OCI-LY1 (cell line): ENCODE measurements at regions not wholly inside any gene's neighbourhood (a gene's known extent, or its start where the extent isn't known, plus 50 kb on each side); places are given as distances from the start of the nearest gene placed in this dataset.

Source experiments
- H2AFZ ChIP-seq: fragments of 200-600 bp; sonication (generic), shearing (Covaris generic); 2 replicates; pipeline ENCODE4 v1.6.0; 2014; ENCODE audit warnings: antibody characterized with exemption, mild to moderate bottlenecking, low read length
- H3F3A ChIP-seq: fragments of 200-600 bp; sonication (generic), shearing (Covaris generic); 2 replicates; pipeline ENCODE4 v1.6.0; 2014; ENCODE audit warnings: mild to moderate bottlenecking, antibody characterized with exemption, low read length, moderate library complexity; ENCODE audit not compliant: insufficient read depth
- H3K27ac ChIP-seq: fragments of 200-600 bp; sonication (generic); 2 replicates; pipeline ENCODE4 v1.5.1; 2014; ENCODE audit warnings: low read length, mixed run types, mild to moderate bottlenecking, low read depth; ENCODE audit not compliant: poor library complexity, severe bottlenecking
- H3K27me3 ChIP-seq: fragments of 200-600 bp; sonication (generic); 2 replicates; pipeline ENCODE4 v1.6.0; 2014; ENCODE audit warnings: antibody characterized with exemption, mild to moderate bottlenecking, low read length, moderate library complexity; ENCODE audit not compliant: insufficient read depth
- H3K36me3 ChIP-seq: fragments of 200-600 bp; sonication (generic); 2 replicates; pipeline ENCODE4 v1.6.1; 2014; ENCODE audit warnings: mild to moderate bottlenecking, antibody characterized with exemption, low read length, moderate library complexity, mixed read lengths; ENCODE audit not compliant: insufficient read depth
- H3K4me1 ChIP-seq: fragments of 200-600 bp; sonication (generic); 2 replicates; pipeline ENCODE4 v1.5.1; 2014; ENCODE audit warnings: mild to moderate bottlenecking, low read length, moderate library complexity; ENCODE audit not compliant: insufficient read depth, severe bottlenecking
- H3K4me2 ChIP-seq: fragments of 200-600 bp; sonication (generic), shearing (Covaris generic); 2 replicates; pipeline ENCODE4 v1.6.1; 2014; ENCODE audit warnings: low read length
- H3K4me3 ChIP-seq: fragments of 200-600 bp; sonication (generic); 2 replicates; pipeline ENCODE4 v1.5.1; 2014; ENCODE audit warnings: low read length, low read depth, mild to moderate bottlenecking, mixed read lengths; ENCODE audit not compliant: poor library complexity, severe bottlenecking
- H3K79me2 ChIP-seq: fragments of 200-600 bp; shearing (Covaris generic); 2 replicates; pipeline ENCODE4 v1.6.1; 2016; ENCODE audit warnings: mixed run types, low read length, mixed read lengths; ENCODE audit not compliant: insufficient read depth
- H3K9ac ChIP-seq: fragments of 200-600 bp; sonication (generic), shearing (Covaris generic); 2 replicates; pipeline ENCODE4 v1.6.1; 2014; ENCODE audit warnings: mild to moderate bottlenecking, low read length, mixed read lengths
- H3K9me2 ChIP-seq: fragments of 200-600 bp; sonication (generic), shearing (Covaris generic); 2 replicates; pipeline ENCODE4 v1.6.1; 2014; ENCODE audit warnings: low read depth, mild to moderate bottlenecking, low read length, mixed read lengths
- H3K9me3 ChIP-seq: fragments of 200-600 bp; shearing (Covaris generic); 2 replicates; pipeline ENCODE4 v1.6.1; 2014; ENCODE audit warnings: low read length, mixed read lengths
- H4K20me1 ChIP-seq: fragments of 200-600 bp; sonication (generic), shearing (Covaris generic); 2 replicates; pipeline ENCODE4 v1.6.0; 2016; ENCODE audit warnings: mild to moderate bottlenecking, low read length; ENCODE audit not compliant: insufficient read depth
- EZH2 ChIP-seq: fragments of 200-600 bp; sonication (generic), shearing (Covaris generic); IDR thresholded peaks from 2 replicates; pipeline ENCODE4 v1.8.0; 2017; ENCODE audit warnings: borderline replicate concordance, mixed run types, mild to moderate bottlenecking, antibody characterized with exemption, low read length, moderate library complexity, mixed read lengths
- TF ChIP-seq, protein P1 (sequence below): fragments of 200-600 bp; sonication (generic), shearing (Covaris generic); IDR thresholded peaks from 2 replicates; pipeline ENCODE4 v1.5.1; 2017; ENCODE audit warnings: mild to moderate bottlenecking, antibody characterized with exemption, low read length, moderate library complexity, mixed read lengths

DNA sequence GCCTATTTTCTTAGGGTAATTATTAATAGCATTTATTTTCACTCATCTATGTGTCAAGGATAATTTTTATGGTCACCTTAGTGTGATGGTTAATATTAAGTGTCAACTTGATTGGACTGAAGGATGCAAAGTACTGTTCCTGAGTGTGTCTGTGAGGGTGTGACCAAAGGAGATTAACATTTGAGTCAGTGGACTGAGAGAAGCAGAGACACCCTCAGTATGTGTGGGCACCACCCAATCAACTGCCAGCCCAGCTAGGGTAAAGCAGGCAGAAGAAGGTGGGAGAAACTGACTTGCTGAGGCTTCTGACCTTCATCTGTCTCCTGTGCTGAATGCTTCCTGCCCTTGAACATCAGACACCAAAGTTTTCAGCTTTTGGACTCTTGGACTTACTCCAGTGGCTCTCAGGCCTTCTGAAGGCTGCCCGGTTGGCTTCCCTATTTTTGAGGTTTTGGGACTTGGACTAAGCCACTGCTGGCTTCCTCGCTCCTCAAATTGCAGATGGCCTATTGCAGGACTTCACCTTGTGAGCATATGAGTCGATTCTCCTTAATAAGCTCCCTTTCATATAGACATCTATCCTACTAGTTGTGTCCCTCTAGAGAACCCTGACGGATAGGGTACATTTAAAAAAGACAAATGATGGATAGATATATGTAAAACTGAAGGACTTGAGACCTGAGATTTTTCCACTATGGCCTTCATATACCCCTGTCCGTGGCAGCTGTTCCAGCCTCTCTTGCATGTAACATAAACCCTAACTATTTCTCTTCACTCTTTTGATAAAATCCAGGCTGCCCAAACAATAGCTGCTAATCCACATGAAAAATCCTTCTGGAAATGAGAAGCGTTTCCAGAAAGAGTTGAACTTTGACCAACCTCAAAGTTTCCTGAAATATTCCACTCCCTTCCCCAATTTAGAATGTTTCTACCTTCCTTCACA is 62.1 kb upstream of the RGS17 start:
- Histone ChIP-seq H3K4me2 (no peak overlapping the region), H3K36me3 (no peaks in the 10 kb centered on the region), H2AFZ (no peak overlapping the region), H3K4me3 (no peak overlapping the region), H4K20me1 (no peaks in the 10 kb centered on the region), H3K27me3 (no peaks in the 10 kb centered on the region), H3K9me2 (no peaks in the 10 kb centered on the region), H3F3A (no peaks in the 10 kb centered on the region), H3K4me1 (no peaks in the 10 kb centered on the region), H3K9me3 (no peaks in the 10 kb centered on the region), H3K9ac (no peak overlapping the region), H3K27ac (no peak overlapping the region), H3K79me2 (no peaks in the 10 kb centered on the region)
- TF ChIP-seq EZH2 = no peak
- TF ChIP-seq, protein P1, sequence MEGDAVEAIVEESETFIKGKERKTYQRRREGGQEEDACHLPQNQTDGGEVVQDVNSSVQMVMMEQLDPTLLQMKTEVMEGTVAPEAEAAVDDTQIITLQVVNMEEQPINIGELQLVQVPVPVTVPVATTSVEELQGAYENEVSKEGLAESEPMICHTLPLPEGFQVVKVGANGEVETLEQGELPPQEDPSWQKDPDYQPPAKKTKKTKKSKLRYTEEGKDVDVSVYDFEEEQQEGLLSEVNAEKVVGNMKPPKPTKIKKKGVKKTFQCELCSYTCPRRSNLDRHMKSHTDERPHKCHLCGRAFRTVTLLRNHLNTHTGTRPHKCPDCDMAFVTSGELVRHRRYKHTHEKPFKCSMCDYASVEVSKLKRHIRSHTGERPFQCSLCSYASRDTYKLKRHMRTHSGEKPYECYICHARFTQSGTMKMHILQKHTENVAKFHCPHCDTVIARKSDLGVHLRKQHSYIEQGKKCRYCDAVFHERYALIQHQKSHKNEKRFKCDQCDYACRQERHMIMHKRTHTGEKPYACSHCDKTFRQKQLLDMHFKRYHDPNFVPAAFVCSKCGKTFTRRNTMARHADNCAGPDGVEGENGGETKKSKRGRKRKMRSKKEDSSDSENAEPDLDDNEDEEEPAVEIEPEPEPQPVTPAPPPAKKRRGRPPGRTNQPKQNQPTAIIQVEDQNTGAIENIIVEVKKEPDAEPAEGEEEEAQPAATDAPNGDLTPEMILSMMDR = no peak

DNA sequence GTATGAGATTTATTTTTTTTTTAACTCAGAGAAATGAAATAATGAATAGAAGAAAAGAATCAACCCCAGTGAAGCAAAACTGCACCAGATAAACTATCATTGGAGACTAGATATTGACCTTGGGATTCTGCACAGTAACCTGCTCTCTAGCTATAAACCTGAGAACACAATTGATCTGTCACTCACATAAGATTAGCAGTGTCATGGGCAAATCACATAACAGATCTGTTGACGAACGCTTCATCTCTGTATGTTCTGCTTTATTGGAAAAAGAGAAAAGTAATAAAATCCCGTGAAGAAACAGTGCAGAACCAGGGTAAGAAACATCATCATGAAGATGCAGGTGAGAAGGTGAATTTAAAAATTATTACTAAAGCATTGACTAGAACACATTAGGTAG is 52.8 kb upstream of the RGS17 start:
- Histone ChIP-seq H3K36me3 (no peaks in the 10 kb centered on the region), H3K4me1 (no peaks in the 10 kb centered on the region), H3K9ac (no peak overlapping the region), H4K20me1 (no peaks in the 10 kb centered on the region), H2AFZ (no peak overlapping the region), H3K27me3 (no peaks in the 10 kb centered on the region), H3F3A (no peaks in the 10 kb centered on the region), H3K79me2 (no peaks in the 10 kb centered on the region), H3K4me2 (no peak overlapping the region), H3K9me3 (no peaks in the 10 kb centered on the region), H3K4me3 (no peak overlapping the region), H3K9me2 (no peaks in the 10 kb centered on the region), H3K27ac (no peak overlapping the region)
- TF ChIP-seq EZH2 = no peak
- TF ChIP-seq, protein P1 = no peak
